ENCODE measurements at regions not wholly inside any gene's neighbourhood (a gene's known extent, or its start where the extent isn't known, plus 50 kb on each side); places are given as distances from the start of the nearest gene placed in this dataset.

- Histone ChIP-seq H3K36me3 (ENCODE audit: insufficient read depth, low read length) (no peaks in the 10 kb centered on the region), H3K4me3 (ENCODE audit: low read depth, low read length) (no peak overlapping the region), H3K4me1 (ENCODE audit: control insufficient read depth, insufficient read depth, low read length, unreplicated experiment) (peaks cover 9% of the 10 kb centered on the region), H2AFZ (ENCODE audit: low read length, unreplicated experiment) (no peak overlapping the region), H3K27me3 (ENCODE audit: insufficient read depth, low read length) (no peaks in the 10 kb centered on the region), H3K27ac (ENCODE audit: low read depth, low read length) (no peak overlapping the region), H3K79me2 (ENCODE audit: control insufficient read depth, insufficient read depth, low read length, unreplicated experiment) (no peaks in the 10 kb centered on the region)
Observed at GRCh38 chr6:18586133-18586532, 199.0 kb downstream of the RNF144B start.

GRCh38 chr6:18595774-18596530 is 208.8 kb downstream of the RNF144B start:
- no peaks in the 10 kb centered on the region for H3K36me3 ChIP-seq (ENCODE audit: insufficient read depth, low read length)
- peak overlapping the region; percentile 10 for H2AFZ ChIP-seq (ENCODE audit: low read length, unreplicated experiment)
- no peak overlapping the region for H3K27ac ChIP-seq (ENCODE audit: low read depth, low read length)
- H3K27me3 ChIP-seq (ENCODE audit: insufficient read depth, low read length) = no peaks in the 10 kb centered on the region
- no peaks in the 10 kb centered on the region for H3K4me1 ChIP-seq (ENCODE audit: control insufficient read depth, insufficient read depth, low read length, unreplicated experiment)
- no peaks in the 10 kb centered on the region for H3K79me2 ChIP-seq (ENCODE audit: control insufficient read depth, insufficient read depth, low read length, unreplicated experiment)
- H3K4me3 ChIP-seq (ENCODE audit: low read depth, low read length) = no peak overlapping the region

- no peaks in the 10 kb centered on the region for H3K36me3 ChIP-seq (ENCODE audit: insufficient read depth, low read length)
- no peak overlapping the region for H3K4me3 ChIP-seq (ENCODE audit: low read depth, low read length)
- no peaks in the 10 kb centered on the region for H3K27me3 ChIP-seq (ENCODE audit: insufficient read depth, low read length)
- H3K4me1 ChIP-seq (ENCODE audit: control insufficient read depth, insufficient read depth, low read length, unreplicated experiment) = no peaks in the 10 kb centered on the region
- H3K27ac ChIP-seq (ENCODE audit: low read depth, low read length) = no peak overlapping the region
- H3K79me2 ChIP-seq (ENCODE audit: control insufficient read depth, insufficient read depth, low read length, unreplicated experiment) = no peaks in the 10 kb centered on the region
- peak overlapping the region; percentile 8 for H2AFZ ChIP-seq (ENCODE audit: low read length, unreplicated experiment)
Observed at GRCh38 chr6:18596531-18596835, 209.3 kb downstream of the RNF144B start.

DNA sequence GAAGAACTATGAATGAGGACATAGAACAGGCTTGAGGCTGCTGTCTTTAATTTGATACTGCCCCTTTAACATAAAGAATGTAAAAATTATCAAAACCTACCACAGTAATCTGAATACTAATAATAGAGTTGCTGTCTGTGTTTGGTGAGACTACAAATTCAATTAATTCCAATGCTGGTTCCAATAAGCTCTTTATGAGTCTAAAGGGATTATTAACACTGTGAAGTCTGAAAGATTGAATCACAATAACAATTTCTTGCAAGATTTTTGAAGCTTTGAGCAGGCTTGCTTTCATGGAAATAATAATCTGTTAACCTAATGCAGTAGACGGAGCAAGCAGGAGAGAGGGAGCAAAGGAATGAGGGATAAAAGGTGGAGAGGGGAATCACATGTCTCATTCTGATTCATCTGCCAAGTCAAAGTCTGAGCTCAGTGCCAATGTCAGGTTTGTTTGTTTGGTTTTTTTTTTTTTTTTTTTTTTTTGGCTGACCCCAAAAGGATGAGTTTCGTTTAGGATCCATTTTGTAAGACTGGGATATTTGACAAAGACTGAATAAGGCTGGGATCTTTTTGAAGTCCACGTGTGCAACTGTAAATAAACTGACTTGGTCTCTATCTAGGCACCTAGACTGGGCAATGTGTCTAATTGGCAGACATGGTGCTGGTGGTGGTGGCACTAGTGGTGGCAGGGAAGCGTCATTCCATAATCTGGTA is 211.6 kb downstream of the RNF144B start:
- no peaks in the 10 kb centered on the region for H3K27me3 ChIP-seq (ENCODE audit: insufficient read depth, low read length)
- no peaks in the 10 kb centered on the region for H3K4me1 ChIP-seq (ENCODE audit: control insufficient read depth, insufficient read depth, low read length, unreplicated experiment)
- no peak overlapping the region for H3K4me3 ChIP-seq (ENCODE audit: low read depth, low read length)
- no peak overlapping the region for H3K27ac ChIP-seq (ENCODE audit: low read depth, low read length)
- no peaks in the 10 kb centered on the region for H3K36me3 ChIP-seq (ENCODE audit: insufficient read depth, low read length)
- H2AFZ ChIP-seq (ENCODE audit: low read length, unreplicated experiment) = no peak overlapping the region
- no peaks in the 10 kb centered on the region for H3K79me2 ChIP-seq (ENCODE audit: control insufficient read depth, insufficient read depth, low read length, unreplicated experiment)

- Histone ChIP-seq H3K36me3 (ENCODE audit: insufficient read depth, low read length) (no peaks in the 10 kb centered on the region), H3K4me1 (ENCODE audit: control insufficient read depth, insufficient read depth, low read length, unreplicated experiment) (no peaks in the 10 kb centered on the region), H3K27me3 (ENCODE audit: insufficient read depth, low read length) (0 out of 2 replicates have a peak, but pooled peaks cover under 1% of the 10 kb centered on the region), H3K79me2 (ENCODE audit: control insufficient read depth, insufficient read depth, low read length, unreplicated experiment) (no peaks in the 10 kb centered on the region), H2AFZ (ENCODE audit: low read length, unreplicated experiment) (no peak overlapping the region), H3K27ac (ENCODE audit: low read depth, low read length) (no peak overlapping the region), H3K4me3 (ENCODE audit: low read depth, low read length) (no peak overlapping the region)
Observed at GRCh38 chr6:18600255-18600654, 213.1 kb downstream of the RNF144B start.

GRCh38 chr6:18601516-18602020 is 214.4 kb downstream of the RNF144B start:
- H3K4me1 ChIP-seq (ENCODE audit: control insufficient read depth, insufficient read depth, low read length, unreplicated experiment) = no peaks in the 10 kb centered on the region
- 0 out of 2 replicates have a peak, but pooled peaks cover 9% of the 10 kb centered on the region for H3K27me3 ChIP-seq (ENCODE audit: insufficient read depth, low read length)
- no peak overlapping the region for H3K27ac ChIP-seq (ENCODE audit: low read depth, low read length)
- H2AFZ ChIP-seq (ENCODE audit: low read length, unreplicated experiment) = no peak overlapping the region
- H3K4me3 ChIP-seq (ENCODE audit: low read depth, low read length) = no peak overlapping the region
- H3K36me3 ChIP-seq (ENCODE audit: insufficient read depth, low read length) = no peaks in the 10 kb centered on the region
- no peaks in the 10 kb centered on the region for H3K79me2 ChIP-seq (ENCODE audit: control insufficient read depth, insufficient read depth, low read length, unreplicated experiment)

DNA sequence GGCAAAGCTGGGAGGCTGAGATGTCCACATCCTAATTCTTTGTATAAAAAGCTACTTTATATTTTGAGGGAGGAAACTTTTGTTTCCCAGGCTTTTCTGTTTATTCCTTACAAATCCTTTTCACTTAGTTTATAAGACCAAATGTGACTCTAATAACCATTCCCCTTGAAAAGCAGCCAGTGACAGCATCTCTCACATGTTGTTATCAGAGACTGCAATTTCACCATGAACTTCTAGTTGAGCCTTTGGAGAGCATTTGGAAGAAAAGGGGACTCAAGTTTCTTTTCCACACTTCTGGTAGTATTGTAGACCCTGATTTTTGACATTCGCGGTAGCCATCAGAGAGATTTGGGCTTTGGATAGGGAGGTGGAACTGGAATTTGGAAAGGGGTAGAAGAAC is 215.8 kb downstream of the RNF144B start:
- Histone ChIP-seq H3K4me1 (ENCODE audit: control insufficient read depth, insufficient read depth, low read length, unreplicated experiment) (no peaks in the 10 kb centered on the region), H3K79me2 (ENCODE audit: control insufficient read depth, insufficient read depth, low read length, unreplicated experiment) (no peaks in the 10 kb centered on the region), H3K36me3 (ENCODE audit: insufficient read depth, low read length) (no peaks in the 10 kb centered on the region), H3K27me3 (ENCODE audit: insufficient read depth, low read length) (0 out of 2 replicates have a peak, but pooled peaks cover 9% of the 10 kb centered on the region), H2AFZ (ENCODE audit: low read length, unreplicated experiment) (no peak overlapping the region), H3K4me3 (ENCODE audit: low read depth, low read length) (no peak overlapping the region), H3K27ac (ENCODE audit: low read depth, low read length) (no peak overlapping the region)

GRCh38 chr6:18603361-18603760 is 216.2 kb downstream of the RNF144B start:
- H3K27me3 ChIP-seq (ENCODE audit: insufficient read depth, low read length) = 0 out of 2 replicates have a peak, but pooled peaks cover 9% of the 10 kb centered on the region

DNA sequence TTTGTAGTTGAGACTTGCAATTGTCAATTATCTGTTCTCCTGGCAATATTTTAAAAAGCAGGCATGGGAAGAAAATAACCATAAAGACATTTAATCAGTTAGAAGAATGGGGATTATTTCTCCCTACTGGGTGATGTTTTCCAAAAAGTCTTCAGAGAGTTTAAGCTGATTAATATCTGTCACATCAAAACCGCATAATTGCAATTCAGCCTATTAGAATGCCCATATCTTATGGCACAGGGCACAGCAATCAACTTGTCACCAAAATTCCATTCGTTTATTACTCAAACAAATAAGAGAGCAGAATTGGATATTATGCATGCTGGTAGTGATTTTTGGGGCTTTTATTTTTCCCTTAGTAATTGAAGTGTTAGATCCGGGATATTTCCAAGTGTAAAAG is 218.7 kb downstream of the RNF144B start:
- no peak overlapping the region for H2AFZ ChIP-seq (ENCODE audit: low read length, unreplicated experiment)
- H3K27me3 ChIP-seq (ENCODE audit: insufficient read depth, low read length) = peaks cover 10% of the 10 kb centered on the region; the same call in 1 of the 2 replicates
- H3K27ac ChIP-seq (ENCODE audit: low read depth, low read length) = no peak overlapping the region
- no peaks in the 10 kb centered on the region for H3K79me2 ChIP-seq (ENCODE audit: control insufficient read depth, insufficient read depth, low read length, unreplicated experiment)
- no peaks in the 10 kb centered on the region for H3K36me3 ChIP-seq (ENCODE audit: insufficient read depth, low read length)
- no peaks in the 10 kb centered on the region for H3K4me1 ChIP-seq (ENCODE audit: control insufficient read depth, insufficient read depth, low read length, unreplicated experiment)
- no peak overlapping the region for H3K4me3 ChIP-seq (ENCODE audit: low read depth, low read length)

More at GRCh38 chr6:18603361-18603760, 216.2 kb downstream of the RNF144B start:
- Histone ChIP-seq H3K27ac (ENCODE audit: low read depth, low read length) (no peak overlapping the region), H3K4me1 (ENCODE audit: control insufficient read depth, insufficient read depth, low read length, unreplicated experiment) (no peaks in the 10 kb centered on the region), H3K79me2 (ENCODE audit: control insufficient read depth, insufficient read depth, low read length, unreplicated experiment) (no peaks in the 10 kb centered on the region), H2AFZ (ENCODE audit: low read length, unreplicated experiment) (no peak overlapping the region), H3K36me3 (ENCODE audit: insufficient read depth, low read length) (no peaks in the 10 kb centered on the region), H3K4me3 (ENCODE audit: low read depth, low read length) (no peak overlapping the region)

DNA sequence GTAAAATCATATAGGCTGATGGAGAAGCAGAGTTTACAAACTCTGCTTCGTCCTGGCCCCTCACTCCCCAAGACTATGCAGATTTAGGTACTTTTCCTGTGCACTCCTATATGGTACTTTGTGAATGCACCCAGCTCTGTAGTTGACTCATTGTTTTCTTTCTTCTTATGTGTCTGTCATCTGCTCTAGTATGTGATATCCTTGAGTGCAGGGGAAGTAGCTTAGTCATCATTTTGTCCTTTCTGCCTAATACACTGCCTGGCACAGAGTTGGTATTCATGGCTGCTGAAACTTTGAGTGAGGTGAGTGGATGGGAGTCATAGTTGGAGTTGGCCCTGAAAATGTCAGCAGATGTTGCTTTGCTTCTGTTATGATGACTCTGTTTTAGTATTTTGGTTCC is 222.6 kb downstream of the RNF144B start:
- Histone ChIP-seq H3K36me3 (ENCODE audit: insufficient read depth, low read length) (no peaks in the 10 kb centered on the region), H2AFZ (ENCODE audit: low read length, unreplicated experiment) (no peak overlapping the region), H3K4me1 (ENCODE audit: control insufficient read depth, insufficient read depth, low read length, unreplicated experiment) (no peaks in the 10 kb centered on the region), H3K27me3 (ENCODE audit: insufficient read depth, low read length) (peaks cover 26% of the 10 kb centered on the region; the same call in 1 of the 2 replicates), H3K27ac (ENCODE audit: low read depth, low read length) (no peak overlapping the region), H3K4me3 (ENCODE audit: low read depth, low read length) (no peak overlapping the region), H3K79me2 (ENCODE audit: control insufficient read depth, insufficient read depth, low read length, unreplicated experiment) (no peaks in the 10 kb centered on the region)
